ENCODE measurements at regions not wholly inside any gene's neighbourhood (a gene's known extent, or its start where the extent isn't known, plus 50 kb on each side); places are given as distances from the start of the nearest gene placed in this dataset.

GRCh38 chr20:41811456-41811855 is 193.3 kb upstream of the CHD6 start:
- Mint-ChIP-seq H3K4me1 (no peaks in the 10 kb centered on the region), H3K4me3 (no peak overlapping the region), H3K9me3 (peaks cover 8 to 13% of the 10 kb centered on the region in 2 donors), H3K27me3 (no peaks in the 10 kb centered on the region), H3K27ac (no peak overlapping the region)
- no peak for DNase-seq
- no peak for ATAC-seq

- no peak for ATAC-seq
- Mint-ChIP-seq H3K27ac (no peak overlapping the region), H3K4me1 (no peaks in the 10 kb centered on the region), H3K27me3 (no peaks in the 10 kb centered on the region), H3K9me3 (no peaks in the 10 kb centered on the region), H3K4me3 (no peak overlapping the region)
- no peak for DNase-seq
Observed at GRCh38 chr20:41800040-41800439, 181.9 kb upstream of the CHD6 start.

- no peak overlapping the region for H3K27ac Mint-ChIP-seq
- H3K4me3 Mint-ChIP-seq = no peak overlapping the region
- no peaks in the 10 kb centered on the region for H3K4me1 Mint-ChIP-seq
- no peaks in the 10 kb centered on the region for H3K9me3 Mint-ChIP-seq
- ATAC-seq (no peak), DNase-seq (no peak)
- H3K27me3 Mint-ChIP-seq = no peaks in the 10 kb centered on the region
Observed at GRCh38 chr20:41798930-41799502, 180.8 kb upstream of the CHD6 start.

GRCh38 chr20:41786158-41786557 is 168.0 kb upstream of the CHD6 start:
- no peaks in the 10 kb centered on the region for H3K4me1 Mint-ChIP-seq
- peaks cover 0 to 4% of the 10 kb centered on the region in 2 donors for H3K9me3 Mint-ChIP-seq
- H3K27ac Mint-ChIP-seq = no peak overlapping the region
- DNase-seq (no peak), ATAC-seq (no peak)
- peaks cover 11% of the 10 kb centered on the region for H3K27me3 Mint-ChIP-seq
- no peak overlapping the region for H3K4me3 Mint-ChIP-seq

- peaks cover 10% of the 10 kb centered on the region for H3K27me3 Mint-ChIP-seq
- H3K27ac Mint-ChIP-seq = no peak overlapping the region
- no peak overlapping the region for H3K4me3 Mint-ChIP-seq
Observed at GRCh38 chr20:41784209-41784958, 166.2 kb upstream of the CHD6 start.

GRCh38 chr20:41783423-41784208 is 165.4 kb upstream of the CHD6 start:
- H3K4me3 Mint-ChIP-seq = no peak overlapping the region
- ATAC-seq (no peak), DNase-seq (no peak)
- peaks cover 0 to 4% of the 10 kb centered on the region in 2 donors for H3K9me3 Mint-ChIP-seq
- H3K27me3 Mint-ChIP-seq = peaks cover 2% of the 10 kb centered on the region
- no peak overlapping the region for H3K27ac Mint-ChIP-seq
- H3K4me1 Mint-ChIP-seq = no peaks in the 10 kb centered on the region

More at GRCh38 chr20:41784209-41784958, 166.2 kb upstream of the CHD6 start:
- H3K9me3 Mint-ChIP-seq = peaks cover 0 to 4% of the 10 kb centered on the region in 2 donors
- H3K4me1 Mint-ChIP-seq = no peaks in the 10 kb centered on the region
- DNase-seq = no peak
- no peak for ATAC-seq

- H3K4me1 Mint-ChIP-seq = no peaks in the 10 kb centered on the region
Observed at GRCh38 chr20:41782730-41783406, 164.7 kb upstream of the CHD6 start.

GRCh38 chr20:41782255-41782654 is 164.1 kb upstream of the CHD6 start:
- ATAC-seq = no peak
- H3K27ac Mint-ChIP-seq = no peak overlapping the region
- H3K4me1 Mint-ChIP-seq = no peaks in the 10 kb centered on the region

More at GRCh38 chr20:41782730-41783406, 164.7 kb upstream of the CHD6 start:
- DNase-seq = no peak
- Mint-ChIP-seq H3K4me3 (no peak overlapping the region), H3K27me3 (no peaks in the 10 kb centered on the region), H3K27ac (no peak overlapping the region), H3K9me3 (peaks cover 0 to 4% of the 10 kb centered on the region in 2 donors)
- ATAC-seq = no peak

GRCh38 chr20:41776421-41776820 is 158.2 kb upstream of the CHD6 start:
- DNase-seq (no peak), ATAC-seq (no peak)
- H3K27ac Mint-ChIP-seq = no peak overlapping the region
- peaks cover 4% of the 10 kb centered on the region for H3K27me3 Mint-ChIP-seq
- no peaks in the 10 kb centered on the region for H3K4me1 Mint-ChIP-seq
- H3K9me3 Mint-ChIP-seq = no peaks in the 10 kb centered on the region
- H3K4me3 Mint-ChIP-seq = no peak overlapping the region

More at GRCh38 chr20:41782255-41782654, 164.1 kb upstream of the CHD6 start:
- H3K9me3 Mint-ChIP-seq = peaks cover 0 to 4% of the 10 kb centered on the region in 2 donors
- H3K27me3 Mint-ChIP-seq = no peaks in the 10 kb centered on the region
- H3K4me3 Mint-ChIP-seq = no peak overlapping the region
- no peak for DNase-seq

- Mint-ChIP-seq H3K4me1 (no peaks in the 10 kb centered on the region), H3K27ac (no peak overlapping the region)
- no peak for ATAC-seq
Observed at GRCh38 chr20:41774291-41774690, 156.1 kb upstream of the CHD6 start.

GRCh38 chr20:41770965-41771364 is 152.8 kb upstream of the CHD6 start:
- no peaks in the 10 kb centered on the region for H3K4me1 Mint-ChIP-seq
- H3K27ac Mint-ChIP-seq = no peak overlapping the region
- ATAC-seq (no peak), DNase-seq (no peak)
- H3K4me3 Mint-ChIP-seq = no peak overlapping the region
- peaks cover 0 to 10% of the 10 kb centered on the region in 2 donors for H3K9me3 Mint-ChIP-seq
- H3K27me3 Mint-ChIP-seq = peaks cover 8% of the 10 kb centered on the region

More at GRCh38 chr20:41774291-41774690, 156.1 kb upstream of the CHD6 start:
- H3K4me3 Mint-ChIP-seq = no peak overlapping the region
- no peak for DNase-seq
- H3K27me3 Mint-ChIP-seq = peaks cover 8% of the 10 kb centered on the region
- H3K9me3 Mint-ChIP-seq = no peaks in the 10 kb centered on the region

GRCh38 chr20:41770427-41770826 is 152.2 kb upstream of the CHD6 start:
- H3K4me3 Mint-ChIP-seq = no peak overlapping the region
- H3K27ac Mint-ChIP-seq = peak overlapping the region in 1 of 2 donors; percentile 75
- peaks cover 8% of the 10 kb centered on the region for H3K27me3 Mint-ChIP-seq
- ATAC-seq (no peak), DNase-seq (no peak)
- peaks cover 0 to 10% of the 10 kb centered on the region in 2 donors for H3K9me3 Mint-ChIP-seq
- no peaks in the 10 kb centered on the region for H3K4me1 Mint-ChIP-seq

GRCh38 chr20:41769592-41770018 is 151.4 kb upstream of the CHD6 start:
- Mint-ChIP-seq H3K4me1 (no peaks in the 10 kb centered on the region), H3K4me3 (no peak overlapping the region), H3K27me3 (peaks cover 8% of the 10 kb centered on the region), H3K9me3 (peaks cover 0 to 10% of the 10 kb centered on the region in 2 donors), H3K27ac (no peak overlapping the region)
- no peak for ATAC-seq
- no peak for DNase-seq

- no peak for ATAC-seq
- no peak for DNase-seq
- peaks cover 20% of the 10 kb centered on the region for H3K27me3 Mint-ChIP-seq
- H3K4me3 Mint-ChIP-seq = no peak overlapping the region
- no peaks in the 10 kb centered on the region for H3K4me1 Mint-ChIP-seq
- no peak overlapping the region for H3K27ac Mint-ChIP-seq
- H3K9me3 Mint-ChIP-seq = no peaks in the 10 kb centered on the region
Observed at GRCh38 chr20:41750137-41750536, 132.0 kb upstream of the CHD6 start.

- Mint-ChIP-seq H3K27me3 (peaks cover 20% of the 10 kb centered on the region), H3K27ac (no peak overlapping the region), H3K9me3 (no peaks in the 10 kb centered on the region), H3K4me3 (no peak overlapping the region), H3K4me1 (no peaks in the 10 kb centered on the region)
- DNase-seq = no peak
- ATAC-seq = no peak
Observed at GRCh38 chr20:41748756-41749582, 130.8 kb upstream of the CHD6 start.
